ENCODE measurements at regions not wholly inside any gene's neighbourhood (a gene's known extent, or its start where the extent isn't known, plus 50 kb on each side); places are given as distances from the start of the nearest gene placed in this dataset.
"Not testable (repeated sequence)": the region's sequence is repeated elsewhere in the genome, so short reads cannot be mapped to it uniquely, and the experiment has no call there.

DNA sequence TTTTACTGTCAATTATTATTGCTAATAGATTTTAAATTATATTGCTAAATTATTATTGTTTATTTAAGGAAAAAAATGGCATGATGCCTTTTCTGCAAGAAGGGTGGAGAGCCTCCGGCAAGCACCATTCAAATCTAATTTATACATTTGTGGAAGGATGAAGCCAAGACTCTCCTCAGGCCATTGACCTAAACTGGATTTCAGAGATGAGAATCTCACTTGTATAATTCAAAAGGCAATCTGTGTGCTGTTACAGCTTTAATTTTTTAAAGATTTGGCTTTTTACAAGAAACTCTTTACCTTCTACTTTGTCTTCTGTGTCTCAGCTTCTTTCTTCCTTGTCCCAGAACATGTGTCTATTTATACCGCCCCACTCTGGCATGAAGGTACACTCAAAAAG lies 722.5 kb downstream of the ETS1 start:
- DNase-seq (ENCODE audit: low spot score), result no peak

DNA sequence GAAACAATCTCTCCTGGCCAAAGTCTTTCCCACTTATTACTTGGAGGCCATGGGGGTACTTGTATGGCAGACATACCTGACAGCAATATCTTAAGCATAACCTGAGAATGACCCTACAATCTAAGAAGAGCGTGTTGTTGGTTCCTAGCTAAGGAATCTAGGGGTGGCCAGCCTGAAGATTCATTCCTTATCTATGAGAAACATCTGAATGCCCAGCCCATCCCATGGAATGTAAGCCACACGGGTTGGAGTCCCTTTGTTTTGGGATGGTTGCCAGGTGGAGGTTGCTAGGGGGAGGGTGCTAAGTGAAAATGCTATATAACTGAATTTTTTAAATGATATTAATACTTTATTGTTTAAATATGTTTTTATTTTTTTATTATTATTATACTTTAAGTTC lies 725.0 kb downstream of the ETS1 start:
- no peak for DNase-seq (ENCODE audit: low spot score)

DNA sequence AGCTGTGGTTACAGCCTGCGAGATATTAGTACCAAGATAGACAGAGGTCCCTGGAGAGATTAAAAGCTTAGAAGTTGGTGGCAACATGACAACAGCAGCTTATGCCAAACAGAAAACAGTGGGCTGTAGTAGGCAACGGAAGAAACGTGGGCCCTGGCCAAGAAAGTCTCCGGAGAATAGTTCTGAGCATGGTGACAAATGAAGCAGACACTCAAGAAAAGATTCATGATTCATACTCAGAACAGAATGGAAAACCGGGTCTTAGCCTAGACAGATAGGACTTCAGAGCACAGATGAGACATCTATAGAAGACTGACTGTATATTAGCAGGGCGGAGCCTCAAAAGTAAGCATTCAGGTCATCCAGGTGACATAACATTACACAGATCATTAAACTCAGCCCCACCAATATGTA lies 727.4 kb downstream of the ETS1 start:
- no peak for DNase-seq (ENCODE audit: low spot score)

DNA sequence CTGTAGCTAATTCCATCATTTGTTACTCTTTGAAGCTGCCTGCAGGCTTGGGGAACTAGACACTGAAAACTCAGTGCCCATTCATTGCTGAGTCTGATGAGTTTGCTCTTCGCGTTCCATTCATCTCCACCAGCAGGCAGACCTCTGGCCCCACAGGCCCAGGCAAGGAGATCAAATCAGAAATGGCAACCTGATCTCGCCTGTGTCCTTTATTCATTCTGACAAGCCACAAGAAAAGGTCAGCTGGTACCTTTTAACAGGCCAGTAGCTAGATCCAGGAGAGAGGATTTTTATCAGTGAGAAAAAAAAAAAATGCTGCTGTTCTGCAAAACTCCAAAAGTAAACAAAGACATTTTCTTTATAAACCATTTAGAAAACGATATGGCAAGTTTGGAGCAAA lies 742.5 kb downstream of the ETS1 start:
- DNase-seq (ENCODE audit: low spot score), result no peak

DNA sequence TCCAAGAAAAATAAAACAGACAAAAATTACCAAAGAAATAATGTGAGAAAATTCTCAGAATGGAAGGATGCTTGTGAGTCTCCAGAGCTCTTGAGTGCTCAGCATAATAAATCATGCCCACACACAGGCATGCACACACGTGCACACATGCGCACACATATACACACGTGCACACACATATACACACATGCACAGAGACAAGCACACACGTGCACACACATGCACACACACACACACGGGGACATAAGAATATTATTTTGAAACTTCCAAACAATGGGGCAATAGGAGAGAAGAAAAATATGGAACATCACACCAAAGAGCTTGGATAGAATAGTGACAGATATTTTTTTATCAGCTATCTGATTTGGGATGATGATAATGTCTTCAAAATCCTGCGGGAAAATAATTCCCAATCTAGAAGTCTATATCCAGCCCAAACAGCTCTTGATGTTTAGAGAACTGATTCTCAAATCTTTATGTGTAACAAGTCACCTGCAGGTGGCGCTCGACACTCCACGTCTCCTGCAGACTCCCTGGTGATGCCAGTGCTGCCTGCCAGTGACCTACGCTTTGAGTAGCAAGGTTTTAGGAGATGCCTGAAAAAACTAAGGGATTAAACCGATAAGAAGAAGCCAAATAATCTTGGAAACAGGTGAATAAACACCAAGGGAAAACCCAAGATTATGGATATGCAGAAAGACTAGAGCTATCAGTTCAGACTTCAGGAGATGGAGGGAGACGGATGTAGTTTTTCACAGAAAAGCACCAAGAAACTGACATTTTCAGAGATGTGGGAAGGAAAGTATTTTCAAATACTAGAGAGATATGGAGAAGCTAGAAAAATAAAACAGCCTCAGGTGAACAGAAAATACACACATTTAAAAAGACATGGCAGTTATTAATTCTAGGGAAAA lies 743.6 kb downstream of the ETS1 start:
- DNase-seq (ENCODE audit: low spot score), result peak; percentile 64

DNA sequence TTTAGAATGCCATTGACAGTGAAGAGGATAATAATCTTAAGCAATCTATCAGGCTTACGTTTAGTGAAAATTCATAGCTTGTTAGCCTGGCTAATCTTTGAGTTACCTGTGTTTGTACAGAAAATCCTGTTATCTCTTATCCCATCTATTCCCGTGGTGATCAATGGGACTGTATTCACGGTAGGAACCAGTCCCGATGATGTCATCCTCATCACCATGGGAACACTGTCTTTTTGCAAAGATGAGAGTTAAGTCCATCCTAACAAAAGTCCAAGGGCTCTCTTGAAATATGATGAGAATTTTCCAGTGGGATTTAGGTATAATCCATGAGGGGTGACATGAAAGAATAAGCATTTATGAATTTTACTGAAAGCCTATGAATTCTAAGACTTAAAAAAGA lies 762.2 kb downstream of the ETS1 start:
- no peak for DNase-seq (ENCODE audit: low spot score)

DNA sequence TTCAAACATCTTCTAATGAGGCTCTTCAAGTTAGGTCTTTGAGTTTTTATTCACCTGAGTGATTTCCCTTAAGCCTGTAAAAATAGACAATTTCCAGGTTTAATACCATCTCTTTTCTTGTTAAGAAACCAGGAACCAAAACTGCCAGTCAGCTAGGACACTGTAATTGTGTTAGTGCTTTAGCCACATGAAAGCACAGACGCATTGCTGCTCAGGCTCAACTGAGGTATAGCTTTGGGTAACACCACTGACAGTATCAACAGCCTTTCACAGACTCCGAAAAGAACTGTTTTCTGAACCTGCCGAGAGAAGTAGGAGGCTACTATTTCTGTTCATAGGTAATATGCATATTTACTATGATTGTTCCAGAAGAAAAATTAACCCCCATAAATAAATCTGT lies 768.7 kb downstream of the ETS1 start:
- no peak for DNase-seq (ENCODE audit: low spot score)

DNA sequence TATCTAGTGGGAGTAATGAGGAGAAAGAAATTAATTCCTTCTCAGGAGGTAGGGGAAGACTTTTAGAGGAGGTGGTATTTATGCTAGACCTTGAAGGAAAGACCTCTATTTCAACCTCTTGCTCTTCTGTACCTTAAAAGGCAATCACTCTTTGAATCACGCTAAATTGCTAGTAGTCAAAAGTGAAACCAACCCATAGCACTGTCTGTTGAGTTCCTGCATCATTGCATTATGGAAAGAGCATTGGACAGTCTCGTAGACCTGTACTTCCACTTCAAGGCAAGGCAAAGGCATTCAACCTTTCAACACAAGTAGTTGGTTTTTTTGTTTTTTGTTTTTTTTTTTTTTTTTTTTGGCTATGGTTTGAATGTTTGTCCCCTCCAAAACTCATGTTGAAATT lies 770.4 kb downstream of the ETS1 start:
- peak; percentile 23 for DNase-seq (ENCODE audit: low spot score)

DNA sequence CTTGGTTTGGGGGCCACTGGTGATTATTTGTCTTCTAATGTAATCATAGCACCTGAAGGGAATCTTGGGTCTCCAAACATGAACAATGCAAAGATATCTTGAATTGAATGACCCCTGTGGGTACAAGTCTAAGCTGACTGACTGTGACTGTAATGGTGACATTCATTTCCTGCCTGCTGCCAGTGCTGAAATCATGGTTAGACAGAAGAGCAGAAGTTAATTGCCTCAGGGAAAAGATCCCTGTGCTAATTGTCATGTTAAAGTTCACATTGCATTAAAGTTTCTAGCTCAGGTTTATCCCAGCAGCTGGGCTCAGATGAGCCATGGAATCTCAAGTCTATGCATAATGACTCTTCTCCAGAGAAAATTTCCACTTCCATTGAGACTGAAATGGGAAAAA lies 772.0 kb downstream of the ETS1 start:
- no peak for DNase-seq (ENCODE audit: low spot score)

DNA sequence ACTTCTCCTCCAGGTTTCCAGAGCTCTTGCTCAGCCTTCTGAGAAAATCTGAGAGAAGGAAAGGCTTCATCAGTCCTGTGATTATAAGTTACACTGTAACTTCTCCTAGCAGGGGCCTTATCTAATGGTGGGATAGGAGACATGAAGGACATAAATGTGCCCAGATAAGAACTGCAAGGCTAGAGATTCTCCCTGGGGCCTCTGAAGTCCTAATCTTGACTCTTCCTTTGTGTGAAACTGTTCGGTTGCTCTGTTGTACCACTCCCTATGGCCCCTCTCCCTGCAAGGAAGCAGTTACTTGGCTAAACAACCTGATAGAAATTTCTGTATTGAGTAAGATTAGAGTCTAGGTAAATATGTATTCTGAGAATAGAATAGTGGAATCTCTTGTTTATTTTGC lies 780.9 kb downstream of the ETS1 start:
- DNase-seq (ENCODE audit: low spot score), result no peak

DNA sequence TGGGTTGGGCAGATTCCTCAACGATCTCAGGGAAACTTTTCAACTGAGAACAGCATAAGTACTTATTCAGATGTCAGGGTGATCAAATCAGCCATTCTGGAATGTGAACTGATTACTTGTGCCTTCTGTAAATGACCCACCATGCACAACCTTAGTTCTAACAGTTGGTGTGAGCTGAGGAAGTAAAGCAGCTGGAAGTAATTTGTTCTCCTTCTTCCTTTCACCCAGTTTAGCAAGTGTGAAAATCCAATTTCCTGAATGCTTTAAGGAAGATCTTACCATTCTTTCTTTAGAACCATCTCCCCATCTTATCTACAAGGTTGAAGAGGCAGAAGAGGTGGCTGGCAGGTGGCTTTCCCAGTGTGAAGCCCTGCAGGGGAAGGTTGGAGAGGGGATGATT lies 781.6 kb downstream of the ETS1 start:
- DNase-seq (ENCODE audit: low spot score), result no peak

DNA sequence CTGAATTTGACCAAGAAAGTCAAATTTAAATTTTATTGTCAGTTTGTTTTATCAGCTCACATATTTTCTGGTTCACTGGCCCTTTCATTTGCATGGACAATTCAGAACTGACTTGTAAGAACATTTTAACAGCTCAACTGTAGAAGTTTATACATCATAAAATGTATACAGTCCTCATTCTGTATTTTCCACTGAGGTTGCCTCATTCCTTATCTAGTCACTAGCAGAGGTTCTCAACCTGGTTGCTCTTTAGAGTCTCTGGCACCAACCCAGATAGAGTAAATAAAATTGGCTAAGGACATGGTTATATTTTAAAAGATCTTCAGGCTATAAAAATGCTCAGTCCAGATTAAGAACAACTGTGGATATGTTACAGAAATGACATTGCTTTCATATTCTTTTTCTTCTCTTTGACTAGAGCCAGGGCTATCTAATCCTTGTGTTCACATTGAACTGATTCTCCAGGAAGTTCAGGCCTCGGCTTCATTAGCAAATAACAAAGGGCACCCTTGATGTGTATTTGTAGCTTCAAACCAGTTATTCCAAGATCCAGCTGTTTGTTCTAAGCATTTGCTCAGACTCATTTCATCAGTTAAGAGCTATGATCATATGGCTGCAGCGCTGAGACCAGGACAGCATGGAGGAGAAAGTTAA lies 782.5 kb downstream of the ETS1 start:
- no peak for DNase-seq (ENCODE audit: low spot score)

DNA sequence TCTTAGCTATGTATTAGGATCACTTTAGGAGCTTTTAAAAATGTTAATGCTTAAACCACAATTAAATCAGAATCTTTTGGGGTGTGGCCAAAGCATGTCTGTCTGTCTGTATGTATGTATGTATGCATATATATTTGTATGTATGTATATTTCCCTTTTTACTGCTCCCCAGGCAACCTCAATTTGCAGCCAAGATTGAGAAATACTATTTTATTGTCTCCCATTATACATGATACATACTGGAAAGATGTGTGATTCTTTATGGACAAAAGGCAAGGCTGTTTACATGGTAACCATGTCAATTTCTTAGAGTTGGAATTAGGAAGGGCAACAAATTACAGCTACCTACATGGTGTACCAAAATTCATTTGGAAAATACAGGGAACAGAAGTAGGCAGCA lies 783.6 kb downstream of the ETS1 start:
- DNase-seq (ENCODE audit: low spot score), result no peak

DNA sequence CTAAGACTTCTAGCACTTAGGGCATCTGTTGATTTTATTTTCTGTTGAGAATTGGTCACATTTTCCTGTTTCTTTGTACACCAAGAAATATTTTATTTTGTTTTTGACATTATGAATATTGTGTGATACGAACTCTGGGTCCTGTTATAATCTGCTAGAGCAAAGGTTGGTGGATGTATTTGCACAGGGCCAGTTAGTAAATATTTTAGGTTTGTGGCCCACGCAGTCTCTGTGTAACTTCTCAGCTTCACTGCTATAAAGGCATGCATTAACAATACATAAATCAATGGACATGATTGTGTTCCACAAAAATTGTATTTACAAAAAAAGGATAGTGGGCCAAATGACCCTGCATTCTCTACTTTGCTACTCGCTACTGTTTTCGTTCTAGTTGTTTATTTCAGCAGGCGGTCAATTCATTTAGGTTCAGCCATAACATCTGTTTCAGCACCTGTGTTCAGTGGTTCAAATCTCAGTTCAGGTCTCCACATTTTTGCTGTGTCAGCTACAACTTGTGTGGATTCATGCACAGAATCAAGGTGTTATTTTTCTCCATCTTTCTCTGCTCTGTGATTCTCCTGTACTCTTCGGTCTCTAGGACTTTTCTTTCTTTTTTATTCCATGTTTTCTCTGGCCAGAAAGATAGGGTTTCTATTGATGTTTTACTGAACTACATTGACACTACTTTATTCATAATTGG lies 786.2 kb downstream of the ETS1 start:
- DNase-seq (ENCODE audit: low spot score), result no peak

DNA sequence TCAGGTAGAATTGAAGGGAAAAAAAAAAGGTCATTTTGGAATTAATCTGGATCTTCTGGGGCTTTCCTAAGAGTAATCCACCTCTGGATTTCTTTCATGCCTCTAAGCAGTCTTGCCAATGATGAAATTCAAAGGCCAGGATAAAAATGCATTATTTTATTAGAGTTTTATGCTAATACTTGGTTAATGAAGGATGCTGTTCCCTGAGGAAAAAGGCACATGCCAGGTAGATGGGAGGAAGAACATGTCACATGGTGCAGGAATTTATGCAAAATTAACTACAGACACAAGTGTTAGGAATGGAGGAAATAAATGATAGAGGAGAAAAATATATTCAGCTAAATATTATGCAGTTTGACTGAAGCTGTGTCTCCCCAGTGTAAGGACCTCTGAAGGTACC lies 792.0 kb downstream of the ETS1 start:
- DNase-seq (ENCODE audit: low spot score), result no peak

DNA sequence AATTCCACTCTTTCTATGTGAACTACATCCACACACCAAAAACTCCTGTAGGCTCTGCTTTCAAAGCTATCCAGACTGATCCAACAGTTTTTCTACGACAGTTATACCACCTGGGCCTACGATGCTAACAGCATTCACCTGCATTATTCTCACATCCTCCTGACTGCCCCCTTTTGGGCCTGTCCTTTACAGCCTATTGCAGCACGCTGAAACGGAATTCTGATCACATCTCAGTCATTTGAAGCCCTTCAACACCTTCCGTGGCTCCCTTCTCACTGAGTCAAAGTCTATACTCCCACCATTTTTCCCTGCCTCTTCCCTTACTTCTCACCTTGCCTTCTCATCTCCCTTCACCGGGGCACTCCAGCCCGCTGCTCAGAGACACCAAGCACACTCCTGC lies 791.3 kb upstream of the KIRREL3 start:
- DNase-seq (ENCODE audit: low spot score), result no peak

DNA sequence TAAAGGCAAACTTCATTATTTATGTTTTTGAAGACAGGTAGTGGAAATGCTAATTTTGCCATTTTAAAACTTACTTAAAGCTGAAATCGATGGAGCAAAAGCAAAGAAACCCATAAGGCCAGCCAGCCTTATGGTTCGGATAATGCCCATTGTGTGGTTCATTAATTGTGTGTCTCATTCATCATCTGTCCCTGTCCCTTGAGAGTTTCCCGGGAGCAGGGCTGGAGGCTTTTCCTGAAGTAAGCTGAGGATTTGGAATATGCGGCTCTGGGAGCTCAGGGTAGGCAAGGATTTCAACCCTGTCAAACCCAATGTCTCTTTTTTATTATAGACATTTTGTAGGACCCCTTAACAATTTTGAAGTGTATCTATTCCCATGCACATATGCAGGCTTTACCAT lies 790.0 kb upstream of the KIRREL3 start:
- DNase-seq (ENCODE audit: low spot score), result no peak

DNA sequence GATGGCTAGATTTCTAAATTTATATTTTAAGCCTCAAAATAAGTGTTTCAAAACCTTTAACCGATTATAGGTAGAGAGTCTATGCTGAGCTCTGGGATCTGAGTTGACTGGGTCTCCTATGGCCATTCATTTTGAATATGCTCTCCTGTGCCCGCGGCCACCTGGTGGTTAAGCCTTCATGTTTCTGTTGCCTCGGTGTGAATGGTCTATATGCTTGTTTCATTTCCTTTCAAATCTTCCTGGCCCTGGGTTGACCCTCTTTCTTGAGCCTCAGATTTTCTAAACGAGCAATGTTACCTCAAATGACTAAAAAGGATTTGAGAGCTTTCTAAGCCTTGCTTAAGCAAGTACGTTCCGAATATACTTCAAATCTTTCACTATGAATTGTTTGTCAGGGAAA lies 789.4 kb upstream of the KIRREL3 start:
- DNase-seq (ENCODE audit: low spot score), result peak; percentile 23

DNA sequence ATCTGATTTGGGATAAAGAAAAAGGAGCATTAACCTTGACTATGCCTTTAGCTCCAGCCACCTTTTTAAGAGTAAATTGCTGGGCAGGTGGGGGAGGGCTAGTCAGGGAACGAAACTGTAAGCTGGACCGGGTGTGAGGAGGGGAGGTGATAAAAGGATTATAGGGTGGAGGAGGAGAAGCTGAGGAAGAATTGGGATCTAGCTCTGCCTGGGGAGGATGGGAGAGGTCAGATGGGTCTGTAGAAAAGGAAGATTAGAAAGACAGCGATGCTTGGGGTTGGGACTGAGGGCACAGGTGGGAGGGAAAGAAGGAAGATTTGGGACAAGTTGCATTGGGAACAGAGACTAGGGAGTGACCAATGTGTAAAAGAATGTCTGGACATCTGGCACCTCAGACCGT lies 772.4 kb upstream of the KIRREL3 start:
- DNase-seq (ENCODE audit: low spot score), result not testable (repeated sequence)

DNA sequence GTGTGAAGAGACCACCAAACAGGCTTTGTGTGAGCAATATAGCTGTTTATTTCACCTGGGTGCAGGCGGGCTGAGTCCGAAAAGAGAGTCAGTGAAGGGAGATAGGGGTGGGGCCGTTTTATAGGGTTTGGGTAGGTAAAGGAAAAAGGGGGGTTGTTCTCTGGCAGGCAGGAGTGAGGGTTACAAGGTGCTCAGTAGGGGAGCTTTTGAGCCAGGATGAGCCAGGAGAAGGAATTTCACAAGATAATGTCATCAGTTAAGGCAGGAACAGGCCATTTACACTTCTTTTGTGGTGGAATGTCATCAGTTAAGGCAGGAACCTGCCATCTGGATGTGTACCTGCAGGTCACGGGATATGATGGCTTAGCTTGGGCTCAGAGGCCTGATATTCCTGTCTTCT lies 768.4 kb upstream of the KIRREL3 start:
- DNase-seq (ENCODE audit: low spot score), result not testable (repeated sequence)

DNA sequence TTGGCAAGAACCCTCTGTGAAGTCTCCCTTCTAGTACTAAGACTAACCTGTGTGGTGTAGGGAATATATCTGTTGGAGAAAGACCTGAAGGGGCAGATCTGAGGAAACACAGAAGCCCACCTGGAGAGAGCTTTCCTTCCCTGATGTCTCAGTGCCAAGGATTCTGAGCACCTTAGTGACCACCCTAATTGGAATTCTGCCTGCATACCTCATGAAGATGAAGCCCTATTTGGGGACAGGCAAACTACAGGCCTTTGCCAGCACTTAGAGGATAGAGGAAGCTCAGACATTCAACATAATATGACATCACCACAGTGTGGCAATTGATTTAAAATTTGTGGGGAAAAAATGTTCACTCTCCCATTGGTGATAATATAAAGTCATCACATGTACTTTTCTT lies 766.2 kb upstream of the KIRREL3 start:
- no peak for DNase-seq (ENCODE audit: low spot score)

DNA sequence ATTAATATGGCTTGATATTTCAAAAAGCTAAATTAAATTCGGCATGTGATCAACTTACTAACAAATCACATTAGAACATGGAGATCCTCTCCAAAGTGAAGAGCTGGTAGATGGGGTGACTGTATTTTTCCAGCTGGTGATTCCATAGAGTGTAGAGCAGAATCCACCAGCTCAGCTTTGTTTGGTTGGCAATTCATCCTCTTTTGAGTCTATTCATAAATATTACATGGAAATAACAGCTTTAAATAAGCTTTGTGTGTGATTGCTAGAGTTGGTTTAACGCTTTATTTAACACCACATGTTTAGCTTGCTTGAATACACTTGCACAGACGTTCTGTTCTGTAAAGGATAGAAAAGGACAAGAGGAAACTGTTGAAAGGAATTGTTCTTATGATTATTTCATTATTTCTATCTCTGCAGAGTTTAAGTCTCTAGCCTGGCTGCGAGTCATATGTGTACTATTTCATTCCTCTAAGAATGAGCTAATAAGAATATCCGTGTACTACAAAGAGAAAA lies 738.3 kb upstream of the KIRREL3 start:
- no peak for DNase-seq (ENCODE audit: low spot score)

DNA sequence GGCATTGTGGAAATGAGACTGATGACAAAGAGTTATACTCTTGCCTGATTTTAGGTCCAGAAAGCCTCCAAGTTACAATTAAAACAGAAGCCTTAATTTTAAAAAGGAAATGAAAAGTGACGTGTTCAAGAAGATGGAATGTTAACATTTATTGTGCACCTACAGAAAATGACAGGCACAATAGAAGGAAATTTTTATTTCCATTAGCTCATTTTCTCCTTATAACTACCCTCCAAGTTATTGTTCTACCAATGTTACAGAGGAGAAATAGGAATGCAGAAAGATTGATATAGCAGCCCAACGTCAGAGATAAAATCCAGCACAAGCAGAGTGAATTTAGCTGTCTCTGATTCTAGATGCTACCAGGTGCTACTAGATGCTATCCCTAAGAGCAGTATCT lies 736.9 kb upstream of the KIRREL3 start:
- DNase-seq (ENCODE audit: low spot score), result no peak
